ENCODE measurements at regions not wholly inside any gene's neighbourhood (a gene's known extent, or its start where the extent isn't known, plus 50 kb on each side); places are given as distances from the start of the nearest gene placed in this dataset.

GRCh38 chr3:163776743-163777142, 1301.6 kb downstream of the SI start:
- TF ChIP-seq CTCF (IDR thresholded peaks at IDR 0.05) (no peak), POLR2AphosphoS5 (IDR thresholded peaks at IDR 0.05) (no peak), EP300 (IDR thresholded peaks at IDR 0.05) (no peak)
